ENCODE measurements at regions not wholly inside any gene's neighbourhood (a gene's known extent, or its start where the extent isn't known, plus 50 kb on each side); places are given as distances from the start of the nearest gene placed in this dataset.

GRCh38 chr16:86325895-86326294 lies 184.4 kb upstream of the FOXF1 start:
- Histone ChIP-seq H3K4me3 (ENCODE audit: low read depth in 1 of 2, low read length in 1 of 2) (no peak overlapping the region), H3K9me3 (no peaks in the 10 kb centered on the region), H3K27ac (no peak overlapping the region)

GRCh38 chr16:86327321-86327720 lies 183.0 kb upstream of the FOXF1 start:
- H3K36me3 ChIP-seq, result no peaks in the 10 kb centered on the region
- H3K27me3 ChIP-seq, result peaks cover 60% of the 10 kb centered on the region
- H3K4me1 ChIP-seq (ENCODE audit: control insufficient read depth in 1 of 2, insufficient read depth in 1 of 2, low read depth in 1 of 2, low read length in 1 of 2), result no peaks in the 10 kb centered on the region
- H3K27ac ChIP-seq, result no peak overlapping the region
- TF ChIP-seq CTCF (IDR thresholded peaks at IDR 0.05), result no peak
- H3K9me3 ChIP-seq, result no peaks in the 10 kb centered on the region
- H3K4me3 ChIP-seq (ENCODE audit: low read depth in 1 of 2, low read length in 1 of 2), result no peak overlapping the region

More at GRCh38 chr16:86325895-86326294, 184.4 kb upstream of the FOXF1 start:
- TF ChIP-seq CTCF (IDR thresholded peaks at IDR 0.05), result no peak
- H3K36me3 ChIP-seq, result no peaks in the 10 kb centered on the region
- peaks cover 54% of the 10 kb centered on the region for H3K27me3 ChIP-seq
- H3K4me1 ChIP-seq (ENCODE audit: control insufficient read depth in 1 of 2, insufficient read depth in 1 of 2, low read depth in 1 of 2, low read length in 1 of 2), result no peaks in the 10 kb centered on the region

GRCh38 chr16:86330906-86331305 lies 179.4 kb upstream of the FOXF1 start:
- Histone ChIP-seq H3K4me3 (ENCODE audit: low read depth in 1 of 2, low read length in 1 of 2) (no peak overlapping the region), H3K4me1 (ENCODE audit: control insufficient read depth in 1 of 2, insufficient read depth in 1 of 2, low read depth in 1 of 2, low read length in 1 of 2) (no peaks in the 10 kb centered on the region), H3K27ac (no peak overlapping the region), H3K9me3 (no peaks in the 10 kb centered on the region), H3K36me3 (no peaks in the 10 kb centered on the region), H3K27me3 (peaks cover 74% of the 10 kb centered on the region)
- no peak for TF ChIP-seq CTCF (IDR thresholded peaks at IDR 0.05)

GRCh38 chr16:86334079-86334635 lies 176.2 kb upstream of the FOXF1 start:
- Histone ChIP-seq H3K27ac (no peak overlapping the region), H3K9me3 (no peaks in the 10 kb centered on the region), H3K27me3 (peaks cover 61% of the 10 kb centered on the region), H3K36me3 (no peaks in the 10 kb centered on the region), H3K4me3 (ENCODE audit: low read depth in 1 of 2, low read length in 1 of 2) (no peak overlapping the region), H3K4me1 (ENCODE audit: control insufficient read depth in 1 of 2, insufficient read depth in 1 of 2, low read depth in 1 of 2, low read length in 1 of 2) (no peaks in the 10 kb centered on the region)
- TF ChIP-seq CTCF (IDR thresholded peaks at IDR 0.05), result no peak

GRCh38 chr16:86335266-86336172 lies 174.8 kb upstream of the FOXF1 start:
- no peaks in the 10 kb centered on the region for H3K4me1 ChIP-seq (ENCODE audit: control insufficient read depth in 1 of 2, insufficient read depth in 1 of 2, low read depth in 1 of 2, low read length in 1 of 2)
- TF ChIP-seq CTCF (IDR thresholded peaks at IDR 0.05), result no peak
- H3K27me3 ChIP-seq, result peaks cover 52% of the 10 kb centered on the region
- H3K27ac ChIP-seq, result no peak overlapping the region
- H3K36me3 ChIP-seq, result no peaks in the 10 kb centered on the region
- no peak overlapping the region for H3K4me3 ChIP-seq (ENCODE audit: low read depth in 1 of 2, low read length in 1 of 2)
- no peaks in the 10 kb centered on the region for H3K9me3 ChIP-seq

All from neutrophil (primary cell).